CD4-positive, alpha-beta T cell treated with Interleukin-2 at 100 ng/mL for 4 hours (primary cell): ENCODE measurements at regions not wholly inside any gene's neighbourhood (a gene's known extent, or its start where the extent isn't known, plus 50 kb on each side); places are given as distances from the start of the nearest gene placed in this dataset.

ENCODE experiments used
- DNase-seq: peaks from one replicate; pipeline ENCODE4 v3.0.0-alpha.2; 2020; ENCODE audit warnings: low spot score

DNA sequence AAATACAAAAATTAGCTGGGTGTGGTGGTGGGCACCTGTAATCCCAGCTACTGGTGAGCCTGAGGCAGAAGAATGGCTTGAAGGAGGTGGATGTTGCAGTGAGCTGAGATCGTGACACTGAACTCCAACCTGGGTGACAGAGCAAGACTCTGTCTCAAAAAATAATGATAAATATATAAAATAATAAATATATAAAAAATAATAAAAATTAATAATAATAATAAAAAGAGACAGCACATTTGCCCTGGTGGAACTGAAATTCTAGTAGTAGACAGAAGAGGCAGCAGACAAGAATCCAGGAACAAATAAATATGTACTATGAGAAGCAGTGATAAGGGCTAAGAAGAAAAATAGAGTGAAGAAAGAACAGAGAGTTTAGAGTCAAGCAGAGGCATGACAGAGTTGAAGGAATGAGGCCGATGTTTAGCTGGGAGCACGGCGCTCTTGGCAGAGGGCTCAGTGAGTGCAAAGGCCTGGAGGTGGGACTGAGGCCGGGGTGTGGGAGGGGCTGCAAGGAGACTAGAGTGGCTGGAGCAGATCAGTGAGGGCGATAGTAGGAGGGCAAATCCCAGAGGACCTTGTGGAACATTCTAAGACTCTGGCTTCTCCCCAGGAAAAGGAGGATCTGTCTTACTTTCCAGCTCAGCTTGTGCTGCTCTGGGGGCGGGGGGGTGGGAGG is 410.3 kb downstream of the MN1 start:
- no peak for DNase-seq

DNA sequence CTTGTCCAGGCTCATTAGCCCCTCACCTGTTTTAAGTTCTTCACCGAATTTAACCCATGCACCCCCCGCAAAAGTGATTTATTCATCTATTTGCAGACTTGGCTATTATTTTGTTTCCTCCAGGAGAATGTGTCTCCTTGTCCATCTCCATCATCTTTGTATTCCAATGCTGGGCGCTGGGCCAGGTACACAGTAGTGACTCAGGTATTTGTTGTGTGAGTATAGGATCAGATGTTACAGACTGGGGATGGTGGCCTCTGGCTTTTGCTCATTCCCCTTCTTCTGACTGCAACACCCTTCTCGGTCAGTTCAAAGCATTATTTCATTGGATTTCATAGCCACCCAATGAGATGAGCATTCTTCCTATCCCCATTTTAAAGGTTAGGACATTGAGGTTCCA is 408.2 kb downstream of the MN1 start:
- no peak for DNase-seq

DNA sequence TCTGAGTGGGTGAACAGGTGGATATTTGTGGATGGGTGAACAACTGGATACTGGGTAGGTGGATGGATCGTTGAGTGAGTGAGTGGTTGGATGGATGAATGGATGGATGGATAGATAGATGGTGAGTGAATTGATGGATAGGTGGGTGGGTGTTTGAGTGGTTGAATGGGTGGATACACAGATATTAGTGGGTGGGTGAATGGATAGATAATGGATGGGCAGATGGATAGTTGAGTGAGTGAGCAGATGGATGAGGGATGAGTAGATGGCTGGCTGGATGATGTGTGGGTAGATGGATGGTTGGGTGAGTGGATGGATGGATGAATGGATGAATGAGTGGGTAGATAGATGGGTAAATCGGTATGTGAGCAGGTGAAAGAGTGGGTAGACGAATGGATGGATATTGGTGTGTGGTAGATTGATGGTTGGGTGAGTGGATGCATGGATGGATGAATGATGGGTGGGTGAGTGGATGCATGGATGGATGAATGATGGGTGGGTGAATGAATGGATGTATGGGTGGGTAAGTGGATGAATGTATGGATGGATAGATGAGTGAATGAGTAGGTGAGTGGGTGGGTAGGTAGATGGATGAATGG is 406.7 kb downstream of the MN1 start:
- no peak for DNase-seq

DNA sequence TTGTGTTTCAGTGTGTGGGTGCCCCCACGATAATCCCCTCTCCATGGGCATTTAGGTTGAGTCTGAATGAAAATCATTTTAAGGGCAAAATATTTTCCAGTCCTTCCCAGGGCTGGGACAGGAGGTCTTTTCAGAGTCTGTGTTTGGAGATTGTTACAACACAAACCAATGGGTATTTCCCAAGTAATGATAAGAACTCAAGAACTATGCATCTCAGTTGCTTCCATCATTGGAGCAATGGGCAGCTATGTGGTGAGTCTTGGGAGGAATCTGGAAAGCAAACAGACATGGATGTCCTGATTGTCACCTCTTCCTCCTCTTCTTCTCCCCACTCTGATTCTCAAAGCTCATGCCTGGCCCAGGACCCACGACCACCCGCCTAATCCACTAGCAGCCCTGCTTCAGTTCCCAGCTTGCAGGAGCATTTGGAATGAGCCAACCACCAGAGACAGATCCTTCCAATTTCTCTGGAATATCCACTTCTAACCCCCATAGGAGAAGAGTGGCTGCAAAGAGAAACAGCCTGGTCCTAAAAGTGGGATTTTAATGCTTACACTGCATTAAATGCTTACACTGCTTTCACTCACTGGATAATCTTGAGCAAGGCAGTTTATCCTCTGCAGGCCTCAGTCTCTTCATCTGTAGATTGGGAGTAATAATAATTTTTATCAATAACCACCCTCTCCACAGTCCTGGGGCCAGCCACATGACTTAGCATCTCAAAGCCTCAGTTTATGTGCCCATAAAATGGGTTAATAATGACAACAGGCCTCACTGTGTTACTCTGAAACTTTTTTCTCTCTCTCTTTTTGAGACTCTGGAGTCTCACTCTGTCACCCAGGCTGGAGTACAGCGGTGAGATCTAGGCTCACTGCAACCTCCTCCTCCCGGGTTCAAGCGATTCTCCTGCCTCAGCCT is 404.3 kb downstream of the MN1 start:
- no peak for DNase-seq

DNA sequence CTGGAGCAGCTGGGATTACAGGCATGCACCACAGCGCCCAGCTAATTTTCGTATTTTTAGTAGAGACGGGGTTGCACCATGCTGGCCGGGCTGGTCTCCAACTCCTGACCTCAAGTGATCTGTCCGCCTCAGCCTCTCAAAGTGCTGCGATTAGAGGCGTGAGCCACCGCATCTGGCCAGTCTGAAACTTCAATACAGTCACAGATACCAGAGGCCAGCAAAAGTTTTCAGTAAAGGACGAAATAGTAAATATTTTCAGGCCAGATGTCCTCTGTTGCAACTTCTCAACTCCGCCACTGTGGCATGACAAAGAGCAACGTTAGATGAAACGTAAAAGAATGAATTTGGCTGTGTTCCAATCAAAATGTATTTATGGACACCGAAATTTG is 403.6 kb downstream of the MN1 start:
- DNase-seq, result no peak

DNA sequence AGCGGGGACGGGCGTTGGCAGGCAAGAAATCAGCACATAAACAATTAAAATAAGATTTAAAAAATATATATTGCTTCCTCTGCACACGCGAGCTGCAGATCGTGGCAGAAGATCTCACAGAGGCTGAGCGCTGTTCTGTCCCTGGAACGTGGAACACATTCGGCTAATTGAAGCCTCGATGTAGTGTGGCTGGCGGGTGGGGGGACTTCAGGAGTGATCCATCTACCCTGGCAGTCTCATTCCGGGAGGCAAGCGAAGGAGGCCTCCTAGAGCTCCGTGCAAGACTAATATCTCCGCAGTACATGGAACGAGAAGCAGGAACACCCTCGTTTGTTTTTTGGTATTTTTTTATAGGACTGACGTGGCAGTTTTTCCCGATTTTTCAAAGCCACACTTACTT is 402.4 kb downstream of the MN1 start:
- DNase-seq, result no peak

DNA sequence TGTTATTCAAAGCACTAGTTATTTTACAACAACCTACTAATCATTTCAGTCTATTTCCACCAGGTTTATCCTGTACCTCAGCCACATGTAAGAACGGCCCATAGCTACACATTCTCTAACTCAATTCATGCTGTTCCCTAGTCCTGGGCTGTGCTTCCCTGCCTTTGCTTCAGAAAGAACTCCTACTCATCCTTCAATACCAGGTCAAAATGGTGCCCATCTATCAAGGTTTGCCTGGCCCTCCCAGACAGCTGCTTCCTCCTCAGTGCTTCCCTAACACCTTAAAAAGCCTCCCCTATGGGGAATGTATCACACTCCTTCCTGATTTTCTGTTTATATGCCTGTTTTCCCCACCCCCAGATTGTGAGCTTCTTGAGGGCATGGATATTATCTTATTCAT is 400.7 kb downstream of the MN1 start:
- DNase-seq, result no peak

DNA sequence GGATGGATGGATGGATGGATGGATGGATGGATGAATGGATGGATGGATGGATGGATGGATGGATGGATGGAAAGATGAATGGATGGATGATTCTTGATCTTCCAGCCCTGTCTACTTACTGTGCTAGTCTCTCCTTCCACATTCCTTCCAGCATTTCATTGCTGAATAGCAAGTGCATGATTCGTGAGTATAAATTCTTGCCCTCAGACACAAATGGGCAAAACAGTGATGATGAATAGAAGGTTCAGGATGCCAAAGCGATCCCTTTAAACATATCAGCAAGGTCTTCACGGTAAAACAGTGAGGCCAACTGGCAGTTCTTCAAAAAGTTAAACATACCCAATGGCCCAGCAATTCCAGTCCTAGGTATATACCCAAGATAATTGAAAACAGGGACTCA is 400.2 kb downstream of the MN1 start:
- no peak for DNase-seq

DNA sequence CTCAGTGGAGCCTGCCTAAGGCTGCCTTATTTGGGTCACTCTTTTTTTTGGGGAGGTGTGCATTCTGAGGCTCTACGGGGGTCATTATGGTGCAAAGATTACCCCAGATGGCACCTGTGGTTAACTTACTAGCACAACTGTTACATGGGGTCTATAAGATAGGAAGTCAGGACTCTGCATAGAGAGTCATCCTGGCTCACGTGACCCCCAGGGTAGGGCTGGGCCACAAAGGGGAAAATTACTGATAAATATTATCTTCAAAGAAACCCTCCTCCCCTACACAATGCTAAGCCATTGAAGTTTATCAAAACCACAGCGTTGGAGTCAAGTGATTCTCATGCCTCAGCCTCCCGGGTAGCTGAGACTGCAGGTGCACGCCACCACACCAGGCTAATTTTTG is 397.1 kb downstream of the MN1 start:
- DNase-seq, result no peak

DNA sequence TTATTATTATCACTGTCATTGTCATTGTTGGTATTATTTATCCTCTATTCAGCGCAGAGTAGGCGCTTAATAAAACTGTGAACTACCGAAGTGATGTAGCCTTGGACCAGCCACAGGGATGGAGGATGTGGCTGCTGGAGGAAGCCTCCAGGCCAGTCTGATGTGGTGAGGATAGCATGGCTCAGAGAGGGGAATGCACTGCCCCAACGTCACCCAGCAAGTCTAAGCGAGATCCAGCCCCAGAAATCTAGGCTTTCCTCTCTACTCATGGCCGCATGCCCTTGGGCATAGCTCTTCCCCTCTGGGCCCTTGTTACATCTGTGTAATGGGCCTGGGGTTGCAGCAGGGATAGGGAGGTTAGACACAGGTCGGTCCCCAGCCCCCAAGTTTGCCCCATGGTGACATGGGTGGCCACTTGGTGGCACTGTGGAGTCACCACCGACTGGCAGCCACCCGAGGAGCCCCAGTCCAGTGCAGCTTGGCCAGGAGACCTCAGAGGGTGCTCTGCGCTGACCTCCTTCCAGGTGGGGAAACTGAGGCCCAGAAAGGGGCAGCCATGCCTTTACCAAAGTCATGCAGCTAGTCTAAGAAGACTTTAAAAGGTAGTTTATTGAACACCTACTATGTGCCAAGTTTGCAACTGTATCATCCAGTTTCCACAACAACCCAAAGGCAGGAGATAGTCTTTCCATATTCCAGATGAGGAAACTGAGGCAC is 395.7 kb downstream of the MN1 start:
- no peak for DNase-seq

DNA sequence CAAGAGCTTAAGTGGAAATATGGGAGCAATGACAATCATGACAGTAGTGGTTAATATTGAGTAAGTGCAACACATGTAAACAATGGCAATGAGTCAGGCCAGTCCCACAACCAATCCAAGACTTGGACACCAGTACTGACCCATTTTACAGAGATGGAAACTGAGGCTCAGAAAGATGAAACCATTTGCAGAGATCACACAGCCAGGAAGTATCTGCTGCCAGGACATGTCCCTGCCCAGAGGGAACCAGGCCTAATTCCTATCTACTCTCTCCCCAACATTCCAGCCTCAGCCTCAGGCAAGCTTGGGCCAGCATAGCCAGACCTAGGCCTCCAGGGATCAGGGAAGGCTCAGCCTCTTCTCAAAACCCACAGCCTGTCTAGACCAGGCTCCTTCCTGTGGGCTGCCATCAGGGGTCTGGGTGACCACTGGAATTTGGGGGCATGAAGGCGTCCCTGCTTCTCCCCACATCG is 395.1 kb downstream of the MN1 start:
- no peak for DNase-seq

DNA sequence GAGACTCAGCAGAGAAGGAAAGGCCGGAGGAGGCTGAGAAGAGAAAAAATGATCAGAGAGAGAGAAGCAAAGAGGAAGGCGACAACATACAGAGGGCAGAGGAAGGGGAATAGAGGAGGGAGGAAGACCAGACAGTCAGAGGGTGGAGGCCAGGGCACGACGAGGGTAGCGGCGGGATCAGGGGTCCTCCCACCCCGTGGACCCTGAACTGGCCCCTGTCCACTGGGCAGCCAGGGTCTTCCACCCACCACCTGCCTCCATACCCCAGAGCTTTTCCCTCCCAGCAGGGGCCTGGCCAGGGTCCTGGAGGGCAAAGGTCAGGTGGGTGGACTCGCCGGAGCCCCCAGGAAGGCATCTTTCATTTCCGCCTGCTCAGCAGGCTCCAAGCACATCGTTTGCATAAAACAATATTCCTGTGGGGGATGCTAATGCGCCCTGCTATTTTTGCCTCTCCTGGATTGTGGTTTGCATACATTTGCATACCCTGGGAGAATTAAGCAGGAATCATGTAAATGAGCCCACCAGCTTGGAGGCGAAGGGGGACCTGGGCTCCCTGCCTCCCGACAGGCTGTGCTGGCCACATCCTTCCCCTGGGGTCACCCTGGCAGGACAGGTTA is 394.1 kb downstream of the MN1 start:
- no peak for DNase-seq

DNA sequence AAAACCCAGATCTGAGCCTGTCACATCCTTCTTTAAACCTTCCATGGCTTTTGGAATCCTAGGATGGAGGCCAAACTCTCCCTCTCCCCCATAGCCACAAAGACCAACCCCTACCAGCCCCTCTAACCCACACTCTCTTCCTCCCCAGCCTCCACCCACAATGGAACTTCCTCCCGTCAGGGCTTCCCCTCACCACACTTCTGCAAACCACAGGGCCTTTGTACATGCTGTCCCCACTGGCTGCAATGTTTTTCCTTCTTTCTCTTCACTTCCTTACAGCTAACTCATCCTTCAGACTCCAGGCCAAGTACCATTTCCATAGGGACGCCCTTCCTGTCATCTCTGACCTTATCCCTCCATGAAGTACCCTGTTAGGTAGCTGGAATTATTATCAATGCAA is 393.5 kb downstream of the MN1 start:
- no peak for DNase-seq

DNA sequence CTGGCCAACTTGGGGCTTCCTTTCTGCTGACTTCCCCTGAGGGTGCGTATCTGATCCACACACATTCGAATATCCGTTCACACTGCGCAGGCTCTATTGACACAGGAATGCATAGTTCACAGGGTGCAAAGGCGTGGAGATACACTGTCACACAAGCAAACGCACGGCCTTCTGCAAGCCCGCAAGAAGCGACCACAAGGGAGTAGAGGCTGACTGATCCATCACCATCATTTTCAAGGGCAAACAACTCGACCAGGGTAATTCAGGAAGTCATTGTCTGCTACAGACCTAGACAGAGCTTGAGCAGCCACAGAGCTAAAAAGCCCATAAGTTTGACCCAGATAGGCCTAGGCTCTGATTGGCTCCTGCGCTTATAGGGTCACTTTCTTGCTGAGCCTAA is 392.3 kb downstream of the MN1 start:
- DNase-seq, result no peak

DNA sequence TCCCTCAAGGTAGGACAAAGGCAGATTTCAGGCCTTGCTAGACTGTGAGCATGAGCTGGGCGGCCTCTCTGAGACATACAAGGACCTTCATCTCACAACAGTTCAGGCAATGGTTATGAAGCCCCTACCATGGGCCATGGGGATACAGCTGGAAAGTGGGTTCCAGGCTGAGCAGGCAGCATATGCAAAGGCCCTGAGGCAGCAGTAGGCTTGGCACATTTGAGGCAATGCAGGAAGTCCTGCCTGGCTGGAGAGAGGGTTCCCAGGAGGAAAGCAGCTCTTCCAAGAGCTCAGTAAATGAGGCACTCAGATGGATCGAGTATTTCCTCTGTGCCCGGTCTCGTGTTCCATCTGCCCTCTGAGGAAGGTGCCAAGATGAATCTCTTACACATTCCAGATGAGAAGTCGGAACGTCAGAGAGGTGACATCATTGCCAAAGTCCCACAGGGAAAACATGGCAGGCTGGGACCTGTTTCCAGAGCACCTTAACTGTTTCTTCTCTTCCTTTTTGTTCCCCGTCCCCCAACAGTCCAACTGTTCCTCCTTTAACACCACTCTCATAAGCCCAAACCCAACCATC is 388.6 kb downstream of the MN1 start:
- no peak for DNase-seq

DNA sequence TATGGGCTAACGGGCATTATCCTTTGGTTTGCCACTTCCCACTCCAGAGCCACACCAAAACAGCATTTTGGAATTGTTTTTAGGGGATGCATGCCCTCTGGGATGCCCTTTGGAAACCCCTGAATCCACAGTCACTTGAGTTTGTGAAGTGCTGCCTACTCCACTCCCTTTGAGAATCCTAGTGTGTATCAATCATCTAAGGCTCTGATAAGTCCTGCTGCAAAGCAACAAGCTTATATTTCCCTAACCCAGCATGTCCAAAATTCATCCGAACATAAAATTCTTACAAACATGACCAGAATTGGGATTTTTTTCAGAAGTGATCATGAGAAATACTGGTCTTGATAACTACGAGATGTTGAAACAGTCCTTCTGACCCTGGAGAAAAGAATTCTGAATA is 387.9 kb downstream of the MN1 start:
- DNase-seq, result no peak

DNA sequence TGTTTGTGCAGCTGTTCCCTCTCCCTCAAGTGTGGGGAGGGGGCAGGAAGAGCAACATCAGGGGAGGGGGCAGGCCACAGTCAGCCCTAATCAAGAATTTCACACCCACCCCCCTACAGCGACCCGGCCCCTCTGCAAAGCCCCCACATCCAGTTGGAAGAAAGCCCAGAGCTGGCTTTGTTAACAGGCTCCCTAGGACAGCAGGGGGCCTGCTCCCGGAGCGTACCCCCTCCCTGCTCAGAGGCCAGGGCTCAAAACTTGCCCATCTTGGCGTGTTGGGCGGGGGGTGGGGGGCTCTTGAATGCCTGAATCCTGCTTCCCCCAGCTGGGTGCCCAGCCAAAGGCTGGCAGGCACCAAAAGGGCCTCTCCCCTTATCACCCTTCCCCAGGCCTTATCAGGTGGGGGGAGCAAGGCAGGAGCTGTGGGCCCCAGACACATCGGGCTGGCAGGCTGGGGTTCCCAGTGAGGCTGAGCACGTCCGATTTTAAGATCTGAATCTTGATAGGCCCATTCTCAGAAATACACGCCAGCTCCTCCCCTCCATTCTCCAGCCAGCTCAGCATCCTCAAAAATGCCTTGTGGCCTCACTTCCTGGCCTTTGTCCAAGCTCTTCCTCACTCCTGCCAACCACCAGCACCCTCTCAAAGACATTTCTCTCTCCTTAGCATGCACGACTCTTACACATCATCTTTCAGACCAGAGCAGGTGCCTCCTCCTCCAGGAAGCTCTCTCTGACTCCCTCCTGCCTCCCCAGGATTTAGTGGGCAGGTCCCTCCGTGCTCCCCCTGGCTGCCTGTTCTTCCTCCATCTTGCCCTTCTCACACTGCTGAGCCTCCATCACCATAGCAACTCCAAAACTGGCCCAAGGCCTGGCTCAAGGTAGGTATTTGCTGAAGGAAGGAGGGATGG is 384.8 kb downstream of the MN1 start:
- DNase-seq, result no peak

DNA sequence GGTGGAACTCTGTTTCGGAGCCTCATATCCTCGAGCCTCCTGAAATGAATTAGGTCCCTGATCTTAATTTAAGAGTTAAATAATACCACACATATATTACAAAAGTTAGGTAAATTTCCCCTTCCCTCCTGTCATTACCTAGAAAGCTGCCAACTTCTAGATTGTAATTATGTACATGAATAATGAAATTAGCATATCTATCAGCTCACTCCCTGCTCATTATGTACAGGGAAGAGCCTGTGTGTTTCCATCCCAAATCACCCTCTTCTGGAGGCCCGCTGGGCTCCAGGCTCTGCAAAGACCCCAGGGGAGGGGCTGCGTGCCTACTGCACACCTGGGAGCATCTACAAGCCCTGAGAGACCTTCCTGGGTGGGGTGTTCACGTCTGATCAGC is 384.1 kb downstream of the MN1 start:
- no peak for DNase-seq

DNA sequence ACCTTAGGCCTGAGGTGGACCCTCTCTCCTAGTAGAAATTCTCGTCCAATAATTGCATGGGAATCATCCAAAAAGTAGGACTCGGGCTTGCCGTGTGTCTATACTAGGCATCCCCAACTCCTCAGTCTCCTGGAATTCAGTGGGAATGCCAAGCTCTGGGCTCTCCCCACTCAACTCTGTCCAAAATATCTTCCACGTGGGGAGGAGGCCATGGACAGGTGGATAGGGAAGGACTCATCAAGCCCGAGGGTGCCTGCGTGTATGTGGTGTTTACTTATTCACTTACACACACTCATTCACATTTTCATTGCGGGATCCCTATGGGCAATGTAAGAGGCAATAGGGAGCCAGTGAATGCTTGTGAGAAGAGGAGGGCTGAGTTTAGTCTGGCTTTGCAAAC is 383.3 kb downstream of the MN1 start:
- DNase-seq, result no peak

DNA sequence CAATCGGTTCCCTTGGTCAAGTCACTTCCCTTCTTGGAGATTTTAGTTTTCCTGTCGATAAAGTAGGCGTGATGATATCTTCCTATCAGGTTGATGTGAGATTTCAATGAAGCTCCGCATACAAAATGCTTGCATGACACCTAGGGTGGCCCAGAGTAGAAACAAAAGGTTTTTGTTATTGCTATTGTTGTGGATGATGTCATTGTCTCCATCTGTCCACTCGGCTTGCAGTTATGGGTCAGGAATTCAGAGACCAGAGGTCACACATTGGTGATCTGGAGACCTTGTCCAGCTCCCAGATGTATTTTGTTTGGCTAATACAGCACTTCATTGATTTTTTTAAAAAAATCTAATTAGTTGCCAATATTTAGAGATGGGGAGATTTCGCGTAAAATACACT is 382.1 kb downstream of the MN1 start:
- DNase-seq, result no peak
